HepG2 (cell line): ENCODE measurements at regions not wholly inside any gene's neighbourhood (a gene's known extent, or its start where the extent isn't known, plus 50 kb on each side); places are given as distances from the start of the nearest gene placed in this dataset.

Source experiments
- ATAC-seq: fragments of 200-7000 bp; cut with Tn5 transposase; 3 replicates; pipeline ENCODE4 v1.9.1; 2020; ENCODE audit warnings: mild to moderate bottlenecking, moderate library complexity
- BruUV-seq: library from RNA; stranded (reverse); fragments of 400-500 nt; replicated peaks from 2 replicates; lab custom pipeline; 2021; lab: Mats Ljungman, UMichigan
- CTCF ChIA-PET: fragments of 300-600 bp; formaldehyde crosslinking; extraction: SDS; loops from one replicate; lab custom pipeline; 2021; ENCODE audit warnings: low total read pairs, inconsistent platforms, low intra/inter-chr PET ratio; lab: Yijun Ruan, JAX
- POLR2A ChIA-PET: fragments of 350-600 bp; sonication (Branson Sonifier 250); formaldehyde crosslinking; loops from one replicate; lab custom pipeline; 2020; ENCODE audit warnings: antibody characterized with exemption, inconsistent platforms; lab: Yijun Ruan, JAX
- DNase-seq: peaks from one replicate; pipeline ENCODE4 v3.0.0-alpha.2; 2015; ENCODE audit warnings: low spot score
- FAIRE-seq: peaks from 3 replicates; lab custom pipeline; 2011; peaks lifted over from hg19 to GRCh38; lab: Jason Lieb, UNC
- H2AFZ ChIP-seq: one replicate; pipeline ENCODE4 v1.6.1; 2011; ENCODE audit warnings: low read length, inconsistent platforms
- H3K27ac ChIP-seq: fragments of 300-600 bp; 3 replicates; pipeline ENCODE4 v1.8.0; 2011; ENCODE audit warnings: mixed run types, mild to moderate bottlenecking, mixed read lengths, low read length, inconsistent platforms; ENCODE audit not compliant: insufficient read depth; ENCODE audit errors: extremely low read length
- H3K27me3 ChIP-seq, 2 experiments: fragments of 200-600 bp in 1 of 2; 2 replicates in 1 of 2; 3 replicates in 1 of 2; pipeline versions ENCODE4 v1.6.0 to v1.8.0; 2011; ENCODE audit warnings: low read length in 2 of 2, mild to moderate bottlenecking in 2 of 2, moderate library complexity in 2 of 2, inconsistent platforms in 1 of 2; ENCODE audit not compliant: insufficient read depth in 2 of 2, control insufficient read depth in 1 of 2
- H3K36me3 ChIP-seq, 2 experiments: fragments of 200-600 bp in 1 of 2; replicated peaks in 1 of 2; 2 replicates in 1 of 2; 3 replicates in 1 of 2; pipeline versions ENCODE4 v1.5.1 to v1.8.0; 2011; ENCODE audit warnings: low read length in 2 of 2, inconsistent platforms in 1 of 2; ENCODE audit not compliant: insufficient read depth in 2 of 2, control insufficient read depth in 1 of 2
- H3K4me1 ChIP-seq: 2 replicates; pipeline ENCODE4 v1.5.1; 2012; ENCODE audit warnings: low read length, inconsistent platforms; ENCODE audit not compliant: insufficient read depth
- H3K4me2 ChIP-seq: 2 replicates; pipeline ENCODE4 v1.6.0; 2011; ENCODE audit warnings: low read depth, low read length, inconsistent platforms
- H3K4me3 ChIP-seq, 3 experiments: fragments of 200-600 bp in 1 of 3; sonication (generic), shearing (Covaris generic) in 1 of 3; replicated peaks in 1 of 3; 2 replicates each; pipeline ENCODE4 v1.5.1; 2011 to 2016; ENCODE audit warnings: low read length in 3 of 3, inconsistent platforms in 2 of 3, low read depth in 2 of 3, mild to moderate bottlenecking in 2 of 3, control low read depth in 1 of 3, mixed read lengths in 1 of 3; ENCODE audit not compliant: insufficient read depth in 1 of 3
- H3K79me2 ChIP-seq: one replicate; pipeline ENCODE4 v1.6.1; 2011; ENCODE audit warnings: low read length, inconsistent platforms; ENCODE audit not compliant: insufficient read depth
- H3K9ac ChIP-seq: 2 replicates; pipeline ENCODE4 v1.6.0; 2011; ENCODE audit warnings: mild to moderate bottlenecking, low read depth, low read length, inconsistent platforms; ENCODE audit not compliant: insufficient read depth
- H3K9me3 ChIP-seq: 2 replicates; pipeline ENCODE4 v1.5.1; 2012; ENCODE audit warnings: mild to moderate bottlenecking, low read length
- H4K20me1 ChIP-seq: 2 replicates; pipeline ENCODE4 v1.6.0; 2011; ENCODE audit warnings: inconsistent platforms, mild to moderate bottlenecking, low read length, moderate library complexity; ENCODE audit not compliant: insufficient read depth
- CC2D1A ChIP-seq: sonication (generic); formaldehyde crosslinking; IDR thresholded peaks from 2 replicates; pipeline ENCODE4 v1.8.1; 2023; ENCODE audit warnings: mild to moderate bottlenecking, missing genetic modification reagents
- CSRNP2 ChIP-seq: sonication (generic); formaldehyde crosslinking; conservative IDR thresholded peaks from 2 replicates; pipeline ENCODE4 v1.8.0; 2022; ENCODE audit warnings: low read depth, missing genetic modification reagents
- DMAP1 ChIP-seq: IDR thresholded peaks from 2 replicates; pipeline ENCODE4 v1.6.1; 2016
- GFI1 ChIP-seq: sonication (generic); formaldehyde crosslinking; IDR thresholded peaks from 2 replicates; pipeline ENCODE4 v1.5.0; 2020; ENCODE audit warnings: missing genetic modification reagents, mild to moderate bottlenecking, borderline replicate concordance
- NPAS2 ChIP-seq: sonication (generic); formaldehyde crosslinking; IDR thresholded peaks from 2 replicates; pipeline ENCODE4 v1.8.0; 2022; ENCODE audit warnings: mild to moderate bottlenecking, missing genetic modification reagents, borderline replicate concordance
- NR1H2 ChIP-seq: sonication (generic); formaldehyde crosslinking; IDR thresholded peaks from 2 replicates; pipeline ENCODE4 v1.8.1; 2022; ENCODE audit warnings: low read depth, missing genetic modification reagents, borderline replicate concordance
- PAXIP1 ChIP-seq: sonication (generic); formaldehyde crosslinking; conservative IDR thresholded peaks from 2 replicates; pipeline ENCODE4 v1.4.0; 2020; ENCODE audit warnings: mild to moderate bottlenecking, missing genetic modification reagents, moderate library complexity
- SMAD3 ChIP-seq: sonication (generic); formaldehyde crosslinking; IDR thresholded peaks from 2 replicates; pipeline ENCODE4 v1.4.0; 2020; ENCODE audit warnings: missing genetic modification reagents
- TEF ChIP-seq: sonication (generic); formaldehyde crosslinking; IDR thresholded peaks from 2 replicates; pipeline ENCODE4 v1.5.0; 2020; ENCODE audit warnings: missing genetic modification reagents
- TOE1 ChIP-seq: sonication (generic); formaldehyde crosslinking; IDR thresholded peaks from 2 replicates; pipeline ENCODE4 v1.4.0; 2020; ENCODE audit warnings: mild to moderate bottlenecking, missing genetic modification reagents
- ZBTB8A ChIP-seq: sonication (generic); formaldehyde crosslinking; IDR thresholded peaks from 2 replicates; pipeline ENCODE4 v1.4.0; 2020; ENCODE audit warnings: mild to moderate bottlenecking, low read depth, missing genetic modification reagents, borderline replicate concordance
- ZMYM4 ChIP-seq: sonication (generic); formaldehyde crosslinking; IDR thresholded peaks from 2 replicates; pipeline ENCODE4 v1.8.1; 2023; ENCODE audit warnings: mild to moderate bottlenecking, missing genetic modification reagents
- ZNF12 ChIP-seq: sonication (generic); formaldehyde crosslinking; IDR thresholded peaks from 2 replicates; pipeline ENCODE4 v1.5.0; 2020; ENCODE audit warnings: missing genetic modification reagents
- ZNF329 ChIP-seq: sonication (generic); formaldehyde crosslinking; IDR thresholded peaks from 2 replicates; pipeline ENCODE4 v1.9.0; 2021; ENCODE audit warnings: low read depth, mild to moderate bottlenecking, missing genetic modification reagents
- ZNF33B ChIP-seq: sonication (generic); formaldehyde crosslinking; IDR thresholded peaks from 2 replicates; pipeline ENCODE4 v1.5.1; 2020; ENCODE audit warnings: mild to moderate bottlenecking, missing genetic modification reagents
- WGBS: methylation state at CpG from one replicate; pipeline ENCODE4 v1.1.6; 2017; ENCODE audit warnings: low lambda C conversion rate; 5-methylcytosine and 5-hydroxymethylcytosine counted together
- in situ Hi-C: cut with HindIII; loops from 2 replicates; pipeline ENCODE4 v1.10.0; 2017; ENCODE audit warnings: low pct_unique_long_range_greater_than_20kb; ENCODE audit not compliant: extremely low pct_ligation_motif_present
- intact Hi-C: fragments of 100-400 bp; cut with micrococcal nuclease; formaldehyde crosslinking; loops from one replicate; pipeline ENCODE4 v1.10.0; 2022; ENCODE audit not compliant: unreplicated experiment
- TF ChIP-seq, protein P1 (sequence below): sonication (generic); formaldehyde crosslinking; IDR thresholded peaks from 2 replicates; pipeline ENCODE4 v1.5.1; 2020; ENCODE audit warnings: missing genetic modification reagents, mild to moderate bottlenecking, borderline replicate concordance
- TF ChIP-seq, protein P2 (sequence below): sonication (generic); formaldehyde crosslinking; IDR thresholded peaks from 2 replicates; pipeline ENCODE4 v1.8.1; 2023; ENCODE audit warnings: mild to moderate bottlenecking, missing genetic modification reagents, borderline replicate concordance

DNA sequence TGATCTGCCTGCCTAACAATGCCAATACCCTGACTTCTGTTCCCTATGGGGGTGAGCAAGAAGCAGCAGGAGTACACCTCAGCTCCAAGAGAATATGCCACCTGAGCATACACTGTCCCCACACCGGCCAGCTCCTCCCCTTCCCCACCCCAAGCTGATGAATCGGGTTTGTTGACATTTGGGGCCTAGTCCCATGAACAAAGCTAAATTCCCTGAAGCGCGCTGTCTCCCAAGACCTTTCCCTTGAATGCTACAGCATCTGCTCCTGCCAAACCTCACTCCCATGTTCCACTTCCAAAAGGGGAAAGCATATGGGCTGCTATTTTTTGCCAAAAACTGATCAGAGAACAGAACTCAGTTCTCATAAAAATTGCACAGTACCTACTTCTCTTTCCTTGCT, 220.4 kb upstream of the CAMK1G start (continued):
- TF ChIP-seq, protein P1, sequence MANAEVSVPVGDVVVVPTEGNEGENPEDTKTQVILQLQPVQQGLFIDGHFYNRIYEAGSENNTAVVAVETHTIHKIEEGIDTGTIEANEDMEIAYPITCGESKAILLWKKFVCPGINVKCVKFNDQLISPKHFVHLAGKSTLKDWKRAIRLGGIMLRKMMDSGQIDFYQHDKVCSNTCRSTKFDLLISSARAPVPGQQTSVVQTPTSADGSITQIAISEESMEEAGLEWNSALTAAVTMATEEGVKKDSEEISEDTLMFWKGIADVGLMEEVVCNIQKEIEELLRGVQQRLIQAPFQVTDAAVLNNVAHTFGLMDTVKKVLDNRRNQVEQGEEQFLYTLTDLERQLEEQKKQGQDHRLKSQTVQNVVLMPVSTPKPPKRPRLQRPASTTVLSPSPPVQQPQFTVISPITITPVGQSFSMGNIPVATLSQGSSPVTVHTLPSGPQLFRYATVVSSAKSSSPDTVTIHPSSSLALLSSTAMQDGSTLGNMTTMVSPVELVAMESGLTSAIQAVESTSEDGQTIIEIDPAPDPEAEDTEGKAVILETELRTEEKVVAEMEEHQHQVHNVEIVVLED (CRISPR knock-in tag): no peak
- no peak for TF ChIP-seq NR1H2 (CRISPR knock-in tag)
- TF ChIP-seq TOE1 (CRISPR knock-in tag): no peak

GRCh38 chr1:209364716-209365115, 218.8 kb upstream of the CAMK1G start:
- Histone ChIP-seq H3K9ac (no peak overlapping the region), H4K20me1 (no peaks in the 10 kb centered on the region), H2AFZ (no peak overlapping the region), H3K79me2 (no peaks in the 10 kb centered on the region), H3K4me1 (no peaks in the 10 kb centered on the region), H3K36me3 (no peaks in the 10 kb centered on the region), H3K4me3 (no peak overlapping the region), H3K27me3 (no peaks in the 10 kb centered on the region), H3K27ac (no peak overlapping the region), H3K9me3 (no peaks in the 10 kb centered on the region), H3K4me2 (no peak overlapping the region)
- ATAC-seq: no peak
- ChIA-PET CTCF (no interaction called here), POLR2A (no interaction called here)
- BruUV-seq: no TSS peak
- DNase-seq: no peak
- in situ Hi-C loops: no loop called here
- no peak for FAIRE-seq
- 21% methylated on average over 3 of the region's 3 CpGs for WGBS
- intact Hi-C loops: no loop called here
- TF ChIP-seq NPAS2 (CRISPR knock-in tag) (no peak), CC2D1A (CRISPR knock-in tag) (no peak), ZNF33B (no peak), GFI1 (no peak), ZNF12 (CRISPR knock-in tag) (no peak), ZBTB8A (CRISPR knock-in tag) (no peak), ZMYM4 (CRISPR knock-in tag) (no peak), TEF (CRISPR knock-in tag) (no peak), SMAD3 (no peak), PAXIP1 (no peak), ZNF329 (no peak), DMAP1 (no peak), CSRNP2 (CRISPR knock-in tag) (no peak)
- TF ChIP-seq, protein P2, sequence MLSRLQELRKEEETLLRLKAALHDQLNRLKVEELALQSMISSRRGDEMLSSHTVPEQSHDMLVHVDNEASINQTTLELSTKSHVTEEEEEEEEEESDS: no peak
